Esophagus muscularis mucosa (tissue), 3 donors: ENCODE measurements at regions not wholly inside any gene's neighbourhood (a gene's known extent, or its start where the extent isn't known, plus 50 kb on each side); places are given as distances from the start of the nearest gene placed in this dataset.

ENCODE experiments used
- CTCF ChIP-seq, 3 experiments: fragments of 200-600 bp in 2 of 3; fragments of 450-650 bp in 1 of 3; sonication (generic) in 2 of 3; IDR thresholded peaks; one replicate each; pipeline ENCODE4 v1.5.1; 2017 to 2019; ENCODE audit warnings: antibody characterized with exemption in 3 of 3, mild to moderate bottlenecking in 2 of 3, moderate library complexity in 1 of 3
- POLR2A ChIP-seq: fragments of 450-650 bp; IDR thresholded peaks from one replicate; pipeline ENCODE4 v1.6.1; 2017; ENCODE audit warnings: antibody characterized with exemption, moderate library complexity, mild to moderate bottlenecking, low read depth
- POLR2AphosphoS5 ChIP-seq, 2 donors: sonication (generic); formaldehyde crosslinking; IDR thresholded peaks; one replicate each; pipeline ENCODE4 v1.6.1; 2017; ENCODE audit warnings: antibody characterized with exemption in 2 of 2

GRCh38 chr10:4181621-4182049 is 396.6 kb upstream of the KLF6 start:
- TF ChIP-seq CTCF (IDR thresholded peaks at IDR 0.05) = no peak
- TF ChIP-seq POLR2AphosphoS5 (IDR thresholded peaks at IDR 0.05) = no peak
- TF ChIP-seq POLR2A = no peak
